ENCODE measurements at regions not wholly inside any gene's neighbourhood (a gene's known extent, or its start where the extent isn't known, plus 50 kb on each side); places are given as distances from the start of the nearest gene placed in this dataset.

GRCh38 chr2:145692971-145693478 lies 1173.1 kb upstream of the ZEB2 start:
- no peaks in the 10 kb centered on the region for H3K27me3 ChIP-seq (ENCODE audit: control insufficient read depth, insufficient read depth, low read length)
- no peak overlapping the region for H3K4me3 ChIP-seq (ENCODE audit: low read length)
- H3K9ac ChIP-seq (ENCODE audit: low read depth, low read length) = no peak overlapping the region
- no peak overlapping the region for H3K4me2 ChIP-seq (ENCODE audit: low read length)
- H3K36me3 ChIP-seq (ENCODE audit: insufficient read depth, low read length) = no peaks in the 10 kb centered on the region
- H3K4me1 ChIP-seq (ENCODE audit: control insufficient read depth, insufficient read depth, low read length) = no peaks in the 10 kb centered on the region
- H3K9me3 ChIP-seq (replicated peaks; ENCODE audit: low read length) = no peaks in the 10 kb centered on the region

GRCh38 chr2:145691659-145692058 lies 1171.7 kb upstream of the ZEB2 start:
- no peaks in the 10 kb centered on the region for H3K36me3 ChIP-seq (ENCODE audit: insufficient read depth, low read length)
- no peak overlapping the region for H3K9ac ChIP-seq (ENCODE audit: low read depth, low read length)
- no peak overlapping the region for H3K4me3 ChIP-seq (ENCODE audit: low read length)
- H3K4me1 ChIP-seq (ENCODE audit: control insufficient read depth, insufficient read depth, low read length) = no peaks in the 10 kb centered on the region
- no peaks in the 10 kb centered on the region for H3K27me3 ChIP-seq (ENCODE audit: control insufficient read depth, insufficient read depth, low read length)
- H3K9me3 ChIP-seq (replicated peaks; ENCODE audit: low read length) = no peaks in the 10 kb centered on the region
- no peak overlapping the region for H3K4me2 ChIP-seq (ENCODE audit: low read length)

- Histone ChIP-seq H3K9me3 (replicated peaks; ENCODE audit: low read length) (no peaks in the 10 kb centered on the region), H3K36me3 (ENCODE audit: insufficient read depth, low read length) (no peaks in the 10 kb centered on the region), H3K4me1 (ENCODE audit: control insufficient read depth, insufficient read depth, low read length) (no peaks in the 10 kb centered on the region), H3K4me2 (ENCODE audit: low read length) (no peak overlapping the region), H3K4me3 (ENCODE audit: low read length) (no peak overlapping the region), H3K27me3 (ENCODE audit: control insufficient read depth, insufficient read depth, low read length) (no peaks in the 10 kb centered on the region), H3K9ac (ENCODE audit: low read depth, low read length) (no peak overlapping the region)
Observed at GRCh38 chr2:145690183-145690778, 1170.4 kb upstream of the ZEB2 start.

- Histone ChIP-seq H3K9me3 (replicated peaks; ENCODE audit: low read length) (no peaks in the 10 kb centered on the region), H3K4me2 (ENCODE audit: low read length) (no peak overlapping the region), H3K4me3 (ENCODE audit: low read length) (no peak overlapping the region), H3K36me3 (ENCODE audit: insufficient read depth, low read length) (no peaks in the 10 kb centered on the region), H3K9ac (ENCODE audit: low read depth, low read length) (no peak overlapping the region), H3K27me3 (ENCODE audit: control insufficient read depth, insufficient read depth, low read length) (no peaks in the 10 kb centered on the region), H3K4me1 (ENCODE audit: control insufficient read depth, insufficient read depth, low read length) (no peaks in the 10 kb centered on the region)
Observed at GRCh38 chr2:145689277-145689676, 1169.4 kb upstream of the ZEB2 start.

- no peak overlapping the region for H3K9ac ChIP-seq (ENCODE audit: low read depth, low read length)
- no peaks in the 10 kb centered on the region for H3K36me3 ChIP-seq (ENCODE audit: insufficient read depth, low read length)
- H3K27me3 ChIP-seq (ENCODE audit: control insufficient read depth, insufficient read depth, low read length) = no peaks in the 10 kb centered on the region
- no peaks in the 10 kb centered on the region for H3K9me3 ChIP-seq (replicated peaks; ENCODE audit: low read length)
- H3K4me1 ChIP-seq (ENCODE audit: control insufficient read depth, insufficient read depth, low read length) = no peaks in the 10 kb centered on the region
- H3K4me2 ChIP-seq (ENCODE audit: low read length) = no peak overlapping the region
- no peak overlapping the region for H3K4me3 ChIP-seq (ENCODE audit: low read length)
Observed at GRCh38 chr2:145688156-145688555, 1168.2 kb upstream of the ZEB2 start.

GRCh38 chr2:145687442-145688134 lies 1167.7 kb upstream of the ZEB2 start:
- Histone ChIP-seq H3K9ac (ENCODE audit: low read depth, low read length) (no peak overlapping the region), H3K36me3 (ENCODE audit: insufficient read depth, low read length) (no peaks in the 10 kb centered on the region), H3K9me3 (replicated peaks; ENCODE audit: low read length) (no peaks in the 10 kb centered on the region), H3K4me2 (ENCODE audit: low read length) (no peak overlapping the region), H3K4me3 (ENCODE audit: low read length) (no peak overlapping the region), H3K27me3 (ENCODE audit: control insufficient read depth, insufficient read depth, low read length) (no peaks in the 10 kb centered on the region), H3K4me1 (ENCODE audit: control insufficient read depth, insufficient read depth, low read length) (peaks cover 3% of the 10 kb centered on the region)

GRCh38 chr2:145685383-145686050 lies 1165.6 kb upstream of the ZEB2 start:
- H3K4me1 ChIP-seq (ENCODE audit: control insufficient read depth, insufficient read depth, low read length) = peaks cover 10% of the 10 kb centered on the region
- no peaks in the 10 kb centered on the region for H3K27me3 ChIP-seq (ENCODE audit: control insufficient read depth, insufficient read depth, low read length)
- H3K4me3 ChIP-seq (ENCODE audit: low read length) = no peak overlapping the region
- H3K9me3 ChIP-seq (replicated peaks; ENCODE audit: low read length) = no peaks in the 10 kb centered on the region
- no peak overlapping the region for H3K9ac ChIP-seq (ENCODE audit: low read depth, low read length)
- no peak overlapping the region for H3K4me2 ChIP-seq (ENCODE audit: low read length)
- no peaks in the 10 kb centered on the region for H3K36me3 ChIP-seq (ENCODE audit: insufficient read depth, low read length)

- H3K36me3 ChIP-seq (ENCODE audit: insufficient read depth, low read length) = no peaks in the 10 kb centered on the region
- no peak overlapping the region for H3K4me3 ChIP-seq (ENCODE audit: low read length)
- no peak overlapping the region for H3K9ac ChIP-seq (ENCODE audit: low read depth, low read length)
- H3K4me1 ChIP-seq (ENCODE audit: control insufficient read depth, insufficient read depth, low read length) = peaks cover 10% of the 10 kb centered on the region
- no peak overlapping the region for H3K4me2 ChIP-seq (ENCODE audit: low read length)
- H3K9me3 ChIP-seq (replicated peaks; ENCODE audit: low read length) = no peaks in the 10 kb centered on the region
- H3K27me3 ChIP-seq (ENCODE audit: control insufficient read depth, insufficient read depth, low read length) = no peaks in the 10 kb centered on the region
Observed at GRCh38 chr2:145682546-145683157, 1162.7 kb upstream of the ZEB2 start.

GRCh38 chr2:145680276-145680675 lies 1160.4 kb upstream of the ZEB2 start:
- no peaks in the 10 kb centered on the region for H3K9me3 ChIP-seq (replicated peaks; ENCODE audit: low read length)
- H3K36me3 ChIP-seq (ENCODE audit: insufficient read depth, low read length) = no peaks in the 10 kb centered on the region
- peaks cover 10% of the 10 kb centered on the region for H3K4me1 ChIP-seq (ENCODE audit: control insufficient read depth, insufficient read depth, low read length)
- H3K4me2 ChIP-seq (ENCODE audit: low read length) = no peak overlapping the region
- no peak overlapping the region for H3K9ac ChIP-seq (ENCODE audit: low read depth, low read length)
- H3K27me3 ChIP-seq (ENCODE audit: control insufficient read depth, insufficient read depth, low read length) = no peaks in the 10 kb centered on the region
- no peak overlapping the region for H3K4me3 ChIP-seq (ENCODE audit: low read length)

GRCh38 chr2:145677371-145677770 lies 1157.5 kb upstream of the ZEB2 start:
- H3K9ac ChIP-seq (ENCODE audit: low read depth, low read length) = no peak overlapping the region
- H3K4me3 ChIP-seq (ENCODE audit: low read length) = no peak overlapping the region
- H3K4me1 ChIP-seq (ENCODE audit: control insufficient read depth, insufficient read depth, low read length) = peaks cover 5% of the 10 kb centered on the region
- H3K9me3 ChIP-seq (replicated peaks; ENCODE audit: low read length) = no peaks in the 10 kb centered on the region
- no peak overlapping the region for H3K4me2 ChIP-seq (ENCODE audit: low read length)
- no peaks in the 10 kb centered on the region for H3K36me3 ChIP-seq (ENCODE audit: insufficient read depth, low read length)
- H3K27me3 ChIP-seq (ENCODE audit: control insufficient read depth, insufficient read depth, low read length) = no peaks in the 10 kb centered on the region

GRCh38 chr2:145674705-145675104 lies 1154.8 kb upstream of the ZEB2 start:
- Histone ChIP-seq H3K27me3 (ENCODE audit: control insufficient read depth, insufficient read depth, low read length) (no peaks in the 10 kb centered on the region), H3K9ac (ENCODE audit: low read depth, low read length) (no peak overlapping the region), H3K4me2 (ENCODE audit: low read length) (no peak overlapping the region), H3K4me1 (ENCODE audit: control insufficient read depth, insufficient read depth, low read length) (no peaks in the 10 kb centered on the region), H3K36me3 (ENCODE audit: insufficient read depth, low read length) (no peaks in the 10 kb centered on the region), H3K9me3 (replicated peaks; ENCODE audit: low read length) (no peaks in the 10 kb centered on the region), H3K4me3 (ENCODE audit: low read length) (no peak overlapping the region)

Measured in skeletal muscle satellite cell (primary cell).